Nephron (organoid): ENCODE measurements at regions not wholly inside any gene's neighbourhood (a gene's known extent, or its start where the extent isn't known, plus 50 kb on each side); places are given as distances from the start of the nearest gene placed in this dataset.

ENCODE experiments used
- H3K27ac Mint-ChIP-seq, 3 experiments: 2 replicates each; pipeline ENCODE4 v1.8.0; 2020; ENCODE audit warnings: mixed read lengths in 3 of 3, mild to moderate bottlenecking in 2 of 3, moderate library complexity in 1 of 3
- H3K27me3 Mint-ChIP-seq: 2 replicates; pipeline ENCODE4 v1.8.0; 2021; ENCODE audit warnings: low read depth, mild to moderate bottlenecking, moderate library complexity, mixed read lengths
- H3K36me3 Mint-ChIP-seq: 2 replicates; pipeline ENCODE4 v1.8.0; 2020; ENCODE audit warnings: low read depth, mixed read lengths
- H3K4me1 Mint-ChIP-seq: 2 replicates; pipeline ENCODE4 v1.8.0; 2020; ENCODE audit warnings: mixed read lengths
- H3K4me3 Mint-ChIP-seq, 3 experiments: 2 replicates each; pipeline ENCODE4 v1.8.0; 2020; ENCODE audit warnings: mild to moderate bottlenecking in 3 of 3, mixed read lengths in 3 of 3, moderate library complexity in 2 of 3
- H3K9me3 Mint-ChIP-seq: 2 replicates; pipeline ENCODE4 v1.8.0; 2020; ENCODE audit warnings: mixed read lengths
- TF ChIP-seq, protein P1 (sequence below), 3 experiments: fragments of 200-600 bp; sonication (generic); IDR thresholded peaks; one replicate each; pipeline ENCODE4 v1.5.0; 2021; ENCODE audit warnings: antibody characterized with exemption in 3 of 3; ENCODE audit not compliant: unreplicated experiment in 3 of 3

DNA sequence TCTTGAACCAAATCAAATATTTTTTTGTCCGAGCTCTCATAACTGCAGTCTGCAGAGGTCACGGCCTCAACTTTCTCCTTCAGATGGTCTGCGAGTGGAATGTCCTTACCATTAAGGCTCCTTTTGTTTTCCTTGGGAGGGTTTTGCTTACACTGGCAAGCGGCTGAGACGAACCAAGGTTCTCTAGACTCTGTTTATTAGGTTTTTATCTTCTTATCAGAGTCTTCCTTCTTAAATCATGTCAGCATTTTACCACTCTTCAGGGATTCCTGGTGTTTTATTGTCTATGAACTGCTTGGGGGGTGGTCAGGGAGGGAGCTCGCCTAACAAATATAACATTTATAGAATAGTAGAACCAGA is 773.7 kb upstream of the NR2F2 start:
- no peaks in the 10 kb centered on the region for H3K9me3 Mint-ChIP-seq
- peaks cover 36% of the 10 kb centered on the region for H3K4me1 Mint-ChIP-seq
- TF ChIP-seq, protein P1, sequence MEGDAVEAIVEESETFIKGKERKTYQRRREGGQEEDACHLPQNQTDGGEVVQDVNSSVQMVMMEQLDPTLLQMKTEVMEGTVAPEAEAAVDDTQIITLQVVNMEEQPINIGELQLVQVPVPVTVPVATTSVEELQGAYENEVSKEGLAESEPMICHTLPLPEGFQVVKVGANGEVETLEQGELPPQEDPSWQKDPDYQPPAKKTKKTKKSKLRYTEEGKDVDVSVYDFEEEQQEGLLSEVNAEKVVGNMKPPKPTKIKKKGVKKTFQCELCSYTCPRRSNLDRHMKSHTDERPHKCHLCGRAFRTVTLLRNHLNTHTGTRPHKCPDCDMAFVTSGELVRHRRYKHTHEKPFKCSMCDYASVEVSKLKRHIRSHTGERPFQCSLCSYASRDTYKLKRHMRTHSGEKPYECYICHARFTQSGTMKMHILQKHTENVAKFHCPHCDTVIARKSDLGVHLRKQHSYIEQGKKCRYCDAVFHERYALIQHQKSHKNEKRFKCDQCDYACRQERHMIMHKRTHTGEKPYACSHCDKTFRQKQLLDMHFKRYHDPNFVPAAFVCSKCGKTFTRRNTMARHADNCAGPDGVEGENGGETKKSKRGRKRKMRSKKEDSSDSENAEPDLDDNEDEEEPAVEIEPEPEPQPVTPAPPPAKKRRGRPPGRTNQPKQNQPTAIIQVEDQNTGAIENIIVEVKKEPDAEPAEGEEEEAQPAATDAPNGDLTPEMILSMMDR (IDR thresholded peaks at IDR 0.05; ENCODE audit: unreplicated experiment in 3 of 3): no peak
- no peaks in the 10 kb centered on the region for H3K36me3 Mint-ChIP-seq
- H3K27ac Mint-ChIP-seq: peak overlapping the region; percentile 93 to 99 (median 98)
- H3K27me3 Mint-ChIP-seq: no peaks in the 10 kb centered on the region
- H3K4me3 Mint-ChIP-seq: peak overlapping the region; percentile 47 to 64 (median 48)

DNA sequence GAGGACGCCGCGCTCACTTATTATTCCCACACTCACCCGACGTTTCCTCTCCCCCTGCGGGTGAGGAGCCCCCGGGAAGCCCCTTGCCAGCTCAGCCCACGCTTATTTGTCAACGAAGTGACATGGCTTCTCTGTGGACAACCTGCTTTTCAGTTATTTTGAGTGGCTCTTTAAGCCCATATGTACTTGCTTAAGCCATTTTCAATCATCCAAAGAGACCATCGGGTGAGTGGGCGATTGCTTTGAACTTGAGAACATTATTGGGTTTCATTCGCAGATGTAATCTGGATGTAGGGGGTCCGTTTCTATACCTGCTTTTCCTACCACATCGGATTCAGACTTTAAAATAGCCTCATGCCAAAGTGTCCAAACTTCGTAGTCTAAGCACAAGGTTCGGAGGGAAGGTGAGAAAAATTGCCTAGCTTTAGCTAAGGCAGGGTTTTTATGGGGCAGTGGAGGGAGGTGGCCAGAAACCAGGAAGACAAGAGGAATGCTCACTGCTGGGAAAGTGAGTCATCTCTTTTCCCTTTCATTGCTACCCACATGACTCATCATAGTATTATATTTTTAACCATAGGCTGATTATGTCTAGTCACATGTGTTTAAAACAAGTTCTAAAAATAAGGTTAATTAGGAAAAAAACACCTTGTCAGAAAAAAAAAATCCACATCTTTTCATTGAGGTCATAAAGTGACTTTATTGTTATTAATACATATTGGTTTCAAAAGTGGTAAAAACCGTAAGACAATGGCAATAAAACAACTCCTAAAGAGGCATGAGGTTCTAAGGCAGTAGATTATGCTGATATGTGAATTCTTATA is 773.1 kb upstream of the NR2F2 start:
- Mint-ChIP-seq H3K9me3 (no peaks in the 10 kb centered on the region), H3K4me3 (peak overlapping the region; percentile 47 to 64 (median 48)), H3K36me3 (no peaks in the 10 kb centered on the region), H3K27ac (peak overlapping the region; percentile 93 to 99 (median 98)), H3K4me1 (peaks cover 36% of the 10 kb centered on the region), H3K27me3 (no peaks in the 10 kb centered on the region)
- TF ChIP-seq, protein P1 (IDR thresholded peaks at IDR 0.05; ENCODE audit: unreplicated experiment in 3 of 3): no peak

GRCh38 chr15:95558131-95558530 is 772.4 kb upstream of the NR2F2 start:
- H3K4me3 Mint-ChIP-seq: peak overlapping the region; percentile 11 to 34 (median 16)
- TF ChIP-seq, protein P1 (IDR thresholded peaks at IDR 0.05; ENCODE audit: unreplicated experiment in 3 of 3): no peak
- no peaks in the 10 kb centered on the region for H3K27me3 Mint-ChIP-seq
- no peaks in the 10 kb centered on the region for H3K9me3 Mint-ChIP-seq
- H3K36me3 Mint-ChIP-seq: no peaks in the 10 kb centered on the region
- peaks cover 36% of the 10 kb centered on the region for H3K4me1 Mint-ChIP-seq
- peak overlapping the region; percentile 93 to 99 (median 98) for H3K27ac Mint-ChIP-seq

DNA sequence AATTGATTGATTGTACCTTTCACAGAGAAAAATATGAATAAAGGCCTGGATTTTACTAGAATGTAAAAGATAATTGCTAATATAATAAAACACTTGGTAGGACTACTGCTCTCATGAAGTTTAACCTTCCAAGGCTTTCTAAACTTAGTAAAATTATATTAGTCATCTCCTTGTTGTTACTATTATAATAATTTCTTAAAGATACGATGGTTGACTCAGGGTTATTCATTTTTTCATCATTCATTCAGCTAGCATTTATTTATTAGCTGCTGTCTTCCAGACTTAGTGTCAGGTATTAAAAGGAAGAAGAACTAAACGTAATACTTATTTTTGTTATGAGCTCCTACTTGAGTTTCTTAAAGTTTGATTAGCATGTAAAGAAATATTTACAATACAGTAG is 771.6 kb upstream of the NR2F2 start:
- Mint-ChIP-seq H3K27me3 (peaks cover 4% of the 10 kb centered on the region), H3K4me1 (peaks cover 36% of the 10 kb centered on the region), H3K27ac (peak overlapping the region; percentile 93 to 99 (median 98)), H3K4me3 (no peak overlapping the region), H3K9me3 (no peaks in the 10 kb centered on the region), H3K36me3 (no peaks in the 10 kb centered on the region)
- TF ChIP-seq, protein P1 (IDR thresholded peaks at IDR 0.05; ENCODE audit: unreplicated experiment in 3 of 3): no peak

GRCh38 chr15:95559875-95560394 is 770.6 kb upstream of the NR2F2 start:
- Mint-ChIP-seq H3K4me1 (peaks cover 36% of the 10 kb centered on the region), H3K9me3 (no peaks in the 10 kb centered on the region), H3K4me3 (no peak overlapping the region), H3K27me3 (peaks cover 4% of the 10 kb centered on the region), H3K27ac (peak overlapping the region in 1 of 3 experiments; percentile 51), H3K36me3 (no peaks in the 10 kb centered on the region)
- TF ChIP-seq, protein P1 (IDR thresholded peaks at IDR 0.05; ENCODE audit: unreplicated experiment in 3 of 3): no peak
